Astrocyte of the cerebellum (primary cell): ENCODE measurements at regions not wholly inside any gene's neighbourhood (a gene's known extent, or its start where the extent isn't known, plus 50 kb on each side); places are given as distances from the start of the nearest gene placed in this dataset.
"Not testable (repeated sequence)": the region's sequence is repeated elsewhere in the genome, so short reads cannot be mapped to it uniquely, and the experiment has no call there.

ENCODE experiments used
- DNase-seq: peaks from one replicate; pipeline ENCODE4 v3.0.0-alpha.2; 2011; ENCODE audit warnings: low read depth
- H3K4me3 ChIP-seq: 2 replicates; pipeline ENCODE4 v1.5.1; 2011; ENCODE audit warnings: mild to moderate bottlenecking, low read depth, low read length, moderate library complexity
- in situ Hi-C: cut with HindIII; loops from 2 replicates; pipeline ENCODE4 v1.10.0; 2017; ENCODE audit warnings: low sequenced_read_pairs
- TF ChIP-seq, protein P1 (sequence below): IDR thresholded peaks from 2 replicates; pipeline ENCODE4 v1.5.1; 2012; ENCODE audit warnings: low read length, low read depth, moderate library complexity, mild to moderate bottlenecking; ENCODE audit errors: missing control alignments

DNA sequence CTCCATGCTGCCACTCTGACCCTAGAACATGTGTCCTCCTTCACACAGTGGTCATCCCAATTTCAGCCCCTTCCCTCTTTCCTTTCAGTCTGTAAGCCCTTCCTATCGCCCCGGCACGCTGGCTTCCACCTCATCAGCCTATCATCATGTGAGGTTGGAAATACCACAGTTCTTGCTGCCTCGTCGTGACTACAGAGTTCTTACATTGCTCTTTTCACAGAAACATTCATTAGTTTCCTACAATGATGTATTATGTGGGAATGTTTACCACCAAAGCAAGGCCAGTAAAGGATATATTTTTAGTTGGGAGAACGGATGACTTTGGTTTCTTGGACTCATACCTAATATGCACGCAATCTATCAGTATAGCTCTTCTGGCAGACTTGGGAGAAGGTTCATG is 169.5 kb upstream of the BOD1L1 start:
- DNase-seq, result no peak
- TF ChIP-seq, protein P1, sequence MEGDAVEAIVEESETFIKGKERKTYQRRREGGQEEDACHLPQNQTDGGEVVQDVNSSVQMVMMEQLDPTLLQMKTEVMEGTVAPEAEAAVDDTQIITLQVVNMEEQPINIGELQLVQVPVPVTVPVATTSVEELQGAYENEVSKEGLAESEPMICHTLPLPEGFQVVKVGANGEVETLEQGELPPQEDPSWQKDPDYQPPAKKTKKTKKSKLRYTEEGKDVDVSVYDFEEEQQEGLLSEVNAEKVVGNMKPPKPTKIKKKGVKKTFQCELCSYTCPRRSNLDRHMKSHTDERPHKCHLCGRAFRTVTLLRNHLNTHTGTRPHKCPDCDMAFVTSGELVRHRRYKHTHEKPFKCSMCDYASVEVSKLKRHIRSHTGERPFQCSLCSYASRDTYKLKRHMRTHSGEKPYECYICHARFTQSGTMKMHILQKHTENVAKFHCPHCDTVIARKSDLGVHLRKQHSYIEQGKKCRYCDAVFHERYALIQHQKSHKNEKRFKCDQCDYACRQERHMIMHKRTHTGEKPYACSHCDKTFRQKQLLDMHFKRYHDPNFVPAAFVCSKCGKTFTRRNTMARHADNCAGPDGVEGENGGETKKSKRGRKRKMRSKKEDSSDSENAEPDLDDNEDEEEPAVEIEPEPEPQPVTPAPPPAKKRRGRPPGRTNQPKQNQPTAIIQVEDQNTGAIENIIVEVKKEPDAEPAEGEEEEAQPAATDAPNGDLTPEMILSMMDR, result no peak
- in situ Hi-C loops, result no loop called here
- H3K4me3 ChIP-seq, result no peak overlapping the region

- no peak for DNase-seq
- H3K4me3 ChIP-seq, result no peak overlapping the region
- TF ChIP-seq, protein P1, result no peak
- in situ Hi-C loops, result no loop called here
Observed at GRCh38 chr4:13815231-13815630, 187.7 kb upstream of the BOD1L1 start.

DNA sequence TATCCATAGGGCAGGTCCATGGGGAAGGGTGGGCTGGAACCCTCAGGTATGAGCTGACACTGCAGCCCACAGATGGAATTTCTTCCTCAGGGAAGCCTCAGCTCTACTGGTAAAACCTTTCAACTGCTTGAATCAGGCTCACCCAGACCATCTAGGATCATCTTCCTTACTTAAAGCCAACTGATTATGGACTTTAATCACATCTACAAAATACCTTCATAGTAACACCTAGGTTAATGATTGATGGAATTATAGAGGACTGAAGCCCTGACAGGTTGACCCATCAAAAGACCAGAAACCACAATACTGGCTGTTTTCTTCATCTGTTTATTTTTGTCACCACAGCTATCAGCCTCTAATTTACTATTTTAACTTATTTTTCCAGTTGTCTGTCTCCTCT is 188.9 kb upstream of the BOD1L1 start:
- TF ChIP-seq, protein P1, result no peak

GRCh38 chr4:13821522-13821921 is 194.0 kb upstream of the BOD1L1 start:
- no peak overlapping the region for H3K4me3 ChIP-seq
- in situ Hi-C loops, result no loop called here
- DNase-seq, result no peak
- TF ChIP-seq, protein P1, result no peak

More for the DNA sequence above, 188.9 kb upstream of the BOD1L1 start:
- in situ Hi-C loops, result no loop called here
- no peak overlapping the region for H3K4me3 ChIP-seq
- no peak for DNase-seq

GRCh38 chr4:13825822-13826221 is 198.3 kb upstream of the BOD1L1 start:
- in situ Hi-C loops, DNase-seq, H3K4me3 ChIP-seq: not testable (repeated sequence)

- H3K4me3 ChIP-seq, result no peak overlapping the region
- no peak for DNase-seq
- in situ Hi-C loops, result no loop called here
- TF ChIP-seq, protein P1, result no peak
Observed at GRCh38 chr4:13829457-13829856, 201.9 kb upstream of the BOD1L1 start.

- no peak for DNase-seq
- no peak overlapping the region for H3K4me3 ChIP-seq
- in situ Hi-C loops, result no loop called here
Observed at GRCh38 chr4:13830449-13830848, 202.9 kb upstream of the BOD1L1 start.

More at GRCh38 chr4:13830449-13830848, 202.9 kb upstream of the BOD1L1 start:
- TF ChIP-seq, protein P1, result no peak
